ENCODE measurements at regions not wholly inside any gene's neighbourhood (a gene's known extent, or its start where the extent isn't known, plus 50 kb on each side); places are given as distances from the start of the nearest gene placed in this dataset.

- H3K27me3 ChIP-seq (ENCODE audit: control insufficient read depth, insufficient read depth, low read length): no peaks in the 10 kb centered on the region
- no peaks in the 10 kb centered on the region for H3K4me1 ChIP-seq
- no peaks in the 10 kb centered on the region for H3K36me3 ChIP-seq (ENCODE audit: control insufficient read depth, insufficient read depth, low read length)
- no peak overlapping the region for H3K4me3 ChIP-seq (ENCODE audit: low read depth, low read length)
- TF ChIP-seq CTCF (IDR thresholded peaks at IDR 0.05): no peak
- H3K9ac ChIP-seq: no peak overlapping the region
- no peak overlapping the region for H3K4me2 ChIP-seq (ENCODE audit: low read length)
- no peak overlapping the region for H2AFZ ChIP-seq
- H3K79me2 ChIP-seq: no peaks in the 10 kb centered on the region
- no peak overlapping the region for H3K27ac ChIP-seq
- no peaks in the 10 kb centered on the region for H3K9me3 ChIP-seq (ENCODE audit: control insufficient read depth, low read length)
Measured at GRCh38 chr2:7896940-7897487, 784.8 kb upstream of the ID2 start.

GRCh38 chr2:7899241-7899640 lies 782.6 kb upstream of the ID2 start:
- Histone ChIP-seq H3K27ac (no peak overlapping the region), H2AFZ (no peak overlapping the region), H3K9ac (no peak overlapping the region), H3K36me3 (ENCODE audit: control insufficient read depth, insufficient read depth, low read length) (no peaks in the 10 kb centered on the region), H3K9me3 (ENCODE audit: control insufficient read depth, low read length) (no peaks in the 10 kb centered on the region), H3K27me3 (ENCODE audit: control insufficient read depth, insufficient read depth, low read length) (no peaks in the 10 kb centered on the region), H3K4me1 (no peaks in the 10 kb centered on the region), H3K4me2 (ENCODE audit: low read length) (no peak overlapping the region), H3K79me2 (no peaks in the 10 kb centered on the region), H3K4me3 (ENCODE audit: low read depth, low read length) (no peak overlapping the region)
- no peak for TF ChIP-seq CTCF (IDR thresholded peaks at IDR 0.05)

- H3K9me3 ChIP-seq (ENCODE audit: control insufficient read depth, low read length): no peaks in the 10 kb centered on the region
- H3K79me2 ChIP-seq: no peaks in the 10 kb centered on the region
- no peak overlapping the region for H3K4me3 ChIP-seq (ENCODE audit: low read depth, low read length)
- H3K36me3 ChIP-seq (ENCODE audit: control insufficient read depth, insufficient read depth, low read length): no peaks in the 10 kb centered on the region
- no peak overlapping the region for H3K9ac ChIP-seq
- no peaks in the 10 kb centered on the region for H3K27me3 ChIP-seq (ENCODE audit: control insufficient read depth, insufficient read depth, low read length)
- no peak for TF ChIP-seq CTCF (IDR thresholded peaks at IDR 0.05)
- H2AFZ ChIP-seq: no peak overlapping the region
- H3K4me2 ChIP-seq (ENCODE audit: low read length): no peak overlapping the region
- H3K4me1 ChIP-seq: no peaks in the 10 kb centered on the region
- H3K27ac ChIP-seq: no peak overlapping the region
Measured at GRCh38 chr2:7899923-7900322, 781.9 kb upstream of the ID2 start.

DNA sequence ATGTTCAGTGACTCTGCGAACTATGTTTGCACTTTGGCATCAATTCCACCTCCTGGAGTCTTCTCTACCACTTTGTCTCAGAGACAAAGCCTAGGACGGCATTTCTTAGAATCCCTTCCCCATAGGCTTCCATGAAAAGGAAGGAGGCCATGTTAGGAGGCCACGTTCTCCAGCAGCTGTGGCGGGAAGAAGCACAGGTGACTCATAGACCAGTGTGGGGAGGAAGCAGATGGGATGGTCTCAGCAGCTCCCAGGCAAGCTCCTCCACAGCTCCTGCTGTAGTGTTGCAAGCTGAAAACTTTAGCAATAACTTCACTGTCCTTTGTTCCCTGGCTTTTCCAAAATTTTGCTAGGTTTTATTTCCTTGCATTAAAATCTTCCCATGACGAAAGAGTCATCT lies 781.3 kb upstream of the ID2 start:
- no peaks in the 10 kb centered on the region for H3K36me3 ChIP-seq (ENCODE audit: control insufficient read depth, insufficient read depth, low read length)
- no peak for TF ChIP-seq CTCF (IDR thresholded peaks at IDR 0.05)
- H3K9me3 ChIP-seq (ENCODE audit: control insufficient read depth, low read length): no peaks in the 10 kb centered on the region
- H3K27ac ChIP-seq: no peak overlapping the region
- H3K4me3 ChIP-seq (ENCODE audit: low read depth, low read length): no peak overlapping the region
- no peak overlapping the region for H3K4me2 ChIP-seq (ENCODE audit: low read length)
- no peak overlapping the region for H3K9ac ChIP-seq
- no peaks in the 10 kb centered on the region for H3K27me3 ChIP-seq (ENCODE audit: control insufficient read depth, insufficient read depth, low read length)
- no peaks in the 10 kb centered on the region for H3K4me1 ChIP-seq
- no peak overlapping the region for H2AFZ ChIP-seq
- H3K79me2 ChIP-seq: no peaks in the 10 kb centered on the region

DNA sequence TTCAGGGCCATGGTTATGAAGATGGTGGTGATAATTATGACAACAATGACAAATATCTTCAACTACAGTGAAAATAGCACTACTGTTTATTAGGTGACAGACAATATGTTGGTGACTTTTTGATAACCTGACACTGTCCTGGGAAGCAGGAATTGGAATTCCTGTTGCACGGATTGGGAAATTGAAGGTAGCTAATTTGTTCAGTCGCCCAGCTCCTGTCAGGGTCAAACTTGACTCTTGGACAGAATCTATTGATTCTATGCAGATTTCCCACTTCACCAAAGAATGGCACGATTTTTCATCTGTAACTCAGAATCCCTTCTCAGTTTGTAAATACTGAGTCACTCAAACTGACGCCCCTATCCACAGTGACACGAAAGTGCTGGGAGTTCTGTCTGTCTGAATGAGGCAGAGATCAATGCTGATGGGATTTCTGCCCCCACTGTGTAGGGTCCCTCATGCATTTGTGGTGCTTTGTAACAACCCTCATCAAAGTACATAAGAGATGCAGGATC lies 779.5 kb upstream of the ID2 start:
- Histone ChIP-seq H3K36me3 (ENCODE audit: control insufficient read depth, insufficient read depth, low read length) (no peaks in the 10 kb centered on the region), H3K27me3 (ENCODE audit: control insufficient read depth, insufficient read depth, low read length) (no peaks in the 10 kb centered on the region), H2AFZ (no peak overlapping the region), H3K9me3 (ENCODE audit: control insufficient read depth, low read length) (no peaks in the 10 kb centered on the region), H3K27ac (no peak overlapping the region), H3K79me2 (no peaks in the 10 kb centered on the region), H3K4me3 (ENCODE audit: low read depth, low read length) (no peak overlapping the region), H3K9ac (no peak overlapping the region), H3K4me2 (ENCODE audit: low read length) (no peak overlapping the region), H3K4me1 (no peaks in the 10 kb centered on the region)
- TF ChIP-seq CTCF (IDR thresholded peaks at IDR 0.05): no peak

Data from parathyroid adenoma (tissue), 2 donors.